Mesenchymal stem cell (in vitro differentiated cells and primary cell): ENCODE measurements at regions not wholly inside any gene's neighbourhood (a gene's known extent, or its start where the extent isn't known, plus 50 kb on each side); places are given as distances from the start of the nearest gene placed in this dataset.

Experiments
- DNase-seq: peaks from one replicate; pipeline ENCODE4 v3.0.0-alpha.2; 2013
- H2AFZ ChIP-seq: one replicate; pipeline ENCODE4 v1.6.1; 2013; ENCODE audit warnings: low read depth, mild to moderate bottlenecking, control low read depth, inconsistent platforms, low read length, moderate library complexity
- H2AK5ac ChIP-seq: 2 replicates; pipeline ENCODE4 v1.6.1; 2013; ENCODE audit warnings: low read length, moderate library complexity, mild to moderate bottlenecking, inconsistent platforms; ENCODE audit not compliant: severe bottlenecking
- H2BK120ac ChIP-seq: one replicate; pipeline ENCODE4 v1.6.1; 2013; ENCODE audit warnings: low read depth, mild to moderate bottlenecking, inconsistent platforms, low read length, moderate library complexity
- H2BK12ac ChIP-seq, 2 experiments: one replicate each; pipeline ENCODE4 v1.6.1; 2013; ENCODE audit warnings: inconsistent platforms in 2 of 2, low read length in 2 of 2, mild to moderate bottlenecking in 2 of 2, moderate library complexity in 2 of 2, control low read depth in 1 of 2
- H2BK15ac ChIP-seq: one replicate; pipeline ENCODE4 v1.6.1; 2013; ENCODE audit warnings: mild to moderate bottlenecking, low read depth, inconsistent platforms; ENCODE audit not compliant: poor library complexity, severe bottlenecking
- H2BK5ac ChIP-seq: 2 replicates; pipeline ENCODE4 v1.6.1; 2013; ENCODE audit warnings: low read depth, mild to moderate bottlenecking, low read length, control low read depth, inconsistent platforms; ENCODE audit not compliant: poor library complexity, severe bottlenecking
- H3K14ac ChIP-seq, 2 experiments: one replicate each; pipeline ENCODE4 v1.6.1; 2013; ENCODE audit warnings: inconsistent platforms in 2 of 2, low read length in 2 of 2, control low read depth in 1 of 2, mild to moderate bottlenecking in 1 of 2, moderate library complexity in 1 of 2
- H3K18ac ChIP-seq, 2 experiments: one replicate each; pipeline ENCODE4 v1.6.1; 2013; ENCODE audit warnings: inconsistent platforms in 2 of 2, low read length in 2 of 2, control low read depth in 1 of 2, low read depth in 1 of 2, mild to moderate bottlenecking in 1 of 2
- H3K23ac ChIP-seq, 2 experiments: one replicate each; pipeline ENCODE4 v1.6.1; 2013; ENCODE audit warnings: inconsistent platforms in 2 of 2, low read length in 2 of 2, mild to moderate bottlenecking in 2 of 2, moderate library complexity in 2 of 2, control low read depth in 1 of 2
- H3K27ac ChIP-seq: 2 replicates; pipeline ENCODE4 v1.5.1; 2013; ENCODE audit warnings: mild to moderate bottlenecking, moderate library complexity, low read length, control low read depth, inconsistent platforms; ENCODE audit not compliant: poor library complexity, severe bottlenecking
- H3K27me3 ChIP-seq, 2 experiments: 2 replicates each; pipeline versions ENCODE4 v1.6.1 to v1.7.0; 2013; ENCODE audit warnings: low read length in 2 of 2, mild to moderate bottlenecking in 2 of 2, moderate library complexity in 2 of 2, control low read depth in 1 of 2, inconsistent platforms in 1 of 2; ENCODE audit not compliant: control insufficient read depth in 1 of 2, insufficient read depth in 1 of 2
- H3K36me3 ChIP-seq, 2 experiments: 2 replicates each; pipeline versions ENCODE4 v1.6.1 to v1.7.0; 2013; ENCODE audit warnings: low read length in 2 of 2, control low read depth in 1 of 2, inconsistent platforms in 1 of 2, low read depth in 1 of 2, mild to moderate bottlenecking in 1 of 2; ENCODE audit not compliant: insufficient read depth in 2 of 2, control insufficient read depth in 1 of 2
- H3K4ac ChIP-seq, 2 experiments: one replicate each; pipeline ENCODE4 v1.6.1; 2013; ENCODE audit warnings: inconsistent platforms in 2 of 2, low read length in 2 of 2, mild to moderate bottlenecking in 2 of 2, moderate library complexity in 2 of 2, control low read depth in 1 of 2, low read depth in 1 of 2
- H3K4me1 ChIP-seq: 2 replicates; pipeline ENCODE4 v1.6.1; 2013; ENCODE audit warnings: low read depth, low read length, control low read depth; ENCODE audit not compliant: control insufficient read depth, insufficient read depth
- H3K4me2 ChIP-seq: 2 replicates; pipeline ENCODE4 v1.6.1; 2013; ENCODE audit warnings: low read length, mild to moderate bottlenecking, inconsistent platforms; ENCODE audit not compliant: poor library complexity, severe bottlenecking
- H3K4me3 ChIP-seq, 2 experiments: 2 replicates each; pipeline versions ENCODE4 v1.5.1 to v1.7.0; 2013; ENCODE audit warnings: low read length in 2 of 2, mild to moderate bottlenecking in 2 of 2, control low read depth in 1 of 2, low read depth in 1 of 2; ENCODE audit not compliant: insufficient read depth in 1 of 2
- H3K79me1 ChIP-seq: replicated peaks from 2 replicates; pipeline ENCODE4 v1.6.1; 2013; ENCODE audit warnings: mild to moderate bottlenecking, control low read depth, low read length, inconsistent platforms; ENCODE audit not compliant: poor library complexity, severe bottlenecking
- H3K9ac ChIP-seq: 2 replicates; pipeline ENCODE4 v1.7.0; 2013; ENCODE audit warnings: mild to moderate bottlenecking, low read length, moderate library complexity
- H3K9me3 ChIP-seq: 2 replicates; pipeline ENCODE4 v1.7.0; 2013; ENCODE audit warnings: mild to moderate bottlenecking, low read length; ENCODE audit not compliant: control insufficient read depth
- H4K8ac ChIP-seq: one replicate; pipeline ENCODE4 v1.6.1; 2013; ENCODE audit warnings: inconsistent platforms, mild to moderate bottlenecking, low read length, moderate library complexity
- H4K91ac ChIP-seq: one replicate; pipeline ENCODE4 v1.6.1; 2013; ENCODE audit warnings: mild to moderate bottlenecking, low read length, inconsistent platforms
- WGBS: methylation state at CpG from one replicate; pipeline ENCODE4 v1.1.7; 2013; ENCODE audit warnings: mixed read lengths; 5-methylcytosine and 5-hydroxymethylcytosine counted together

- Histone ChIP-seq H2BK12ac (no peak overlapping the region), H3K4ac (no peak overlapping the region), H3K4me1 (no peaks in the 10 kb centered on the region), H2AFZ (peak overlapping the region; percentile 16), H3K27ac (no peak overlapping the region), H3K9ac (no peak overlapping the region), H4K91ac (no peak overlapping the region), H3K36me3 (no peaks in the 10 kb centered on the region), H3K9me3 (no peaks in the 10 kb centered on the region), H3K27me3 (no peaks in the 10 kb centered on the region), H3K4me3 (no peak overlapping the region), H3K18ac (no peak overlapping the region), H2BK5ac (no peak overlapping the region), H3K4me2 (no peak overlapping the region), H3K23ac (no peak overlapping the region), H4K8ac (no peak overlapping the region), H3K79me1 (no peaks in the 10 kb centered on the region), H2BK120ac (no peak overlapping the region), H3K14ac (no peak overlapping the region), H2AK5ac (no peak overlapping the region), H2BK15ac (no peak overlapping the region)
- 52% methylated on average over 6 of the region's 6 CpGs for WGBS
- DNase-seq = no peak
These were observed 234.9 kb upstream of the POU2AF2 start for GRCh38 chr11:111010391-111011274.

- 82% methylated on average over 4 of the region's 4 CpGs for WGBS
- Histone ChIP-seq H2AFZ (no peak overlapping the region), H3K36me3 (no peaks in the 10 kb centered on the region), H3K9ac (no peak overlapping the region), H4K91ac (no peak overlapping the region), H3K4ac (no peak overlapping the region), H3K23ac (no peak overlapping the region), H3K14ac (no peak overlapping the region), H3K4me2 (no peak overlapping the region), H3K27ac (no peak overlapping the region), H3K4me3 (no peak overlapping the region), H3K27me3 (no peaks in the 10 kb centered on the region), H3K9me3 (no peaks in the 10 kb centered on the region), H3K18ac (no peak overlapping the region), H2BK120ac (no peak overlapping the region), H4K8ac (no peak overlapping the region), H2BK5ac (no peak overlapping the region), H2BK15ac (no peak overlapping the region), H3K79me1 (no peaks in the 10 kb centered on the region), H2AK5ac (no peak overlapping the region), H3K4me1 (no peaks in the 10 kb centered on the region), H2BK12ac (no peak overlapping the region)
- DNase-seq = no peak
These were observed 239.3 kb upstream of the POU2AF2 start for GRCh38 chr11:111006227-111006626.

GRCh38 chr11:111001986-111002611, 243.4 kb upstream of the POU2AF2 start:
- Histone ChIP-seq H2BK12ac (no peak overlapping the region), H3K14ac (no peak overlapping the region), H4K8ac (no peak overlapping the region), H3K9ac (peak overlapping the region; percentile 62), H2BK5ac (no peak overlapping the region), H3K4ac (no peak overlapping the region), H3K23ac (no peak overlapping the region), H3K18ac (no peak overlapping the region), H3K4me1 (no peaks in the 10 kb centered on the region), H3K27me3 (no peaks in the 10 kb centered on the region), H3K4me3 (no peak overlapping the region), H2AK5ac (no peak overlapping the region), H2BK120ac (no peak overlapping the region), H2AFZ (no peak overlapping the region), H3K79me1 (no peaks in the 10 kb centered on the region), H2BK15ac (no peak overlapping the region), H3K4me2 (no peak overlapping the region), H4K91ac (no peak overlapping the region), H3K36me3 (no peaks in the 10 kb centered on the region), H3K9me3 (no peaks in the 10 kb centered on the region), H3K27ac (no peak overlapping the region)
- DNase-seq = peak; percentile 78
- WGBS = 89% methylated on average over 2 of the region's 3 CpGs

- Histone ChIP-seq H3K4me2 (no peak overlapping the region), H3K36me3 (no peaks in the 10 kb centered on the region), H3K79me1 (no peaks in the 10 kb centered on the region), H2BK12ac (no peak overlapping the region), H2AK5ac (no peak overlapping the region), H3K14ac (no peak overlapping the region), H2AFZ (no peak overlapping the region), H2BK5ac (no peak overlapping the region), H4K91ac (no peak overlapping the region), H3K27ac (no peak overlapping the region), H3K4ac (no peak overlapping the region), H3K4me1 (no peaks in the 10 kb centered on the region), H2BK15ac (no peak overlapping the region), H3K18ac (no peak overlapping the region), H4K8ac (no peak overlapping the region), H2BK120ac (no peak overlapping the region), H3K23ac (no peak overlapping the region), H3K9me3 (no peaks in the 10 kb centered on the region), H3K9ac (peak overlapping the region; percentile 31), H3K4me3 (peak overlapping the region in 1 of 2 experiments; percentile 20), H3K27me3 (no peaks in the 10 kb centered on the region)
- whole genome bisulfite sequencing = 71% methylated on average over 2 of the region's 2 CpGs
- DNase-seq = no peak
These were observed 244.5 kb upstream of the POU2AF2 start for GRCh38 chr11:111001081-111001430.
